WERI-Rb-1 (cell line): ENCODE measurements at regions not wholly inside any gene's neighbourhood (a gene's known extent, or its start where the extent isn't known, plus 50 kb on each side); places are given as distances from the start of the nearest gene placed in this dataset.

Source experiments
- DNase-seq: peaks from one replicate; pipeline ENCODE4 v3.0.0-alpha.2; 2020
- H3K27ac ChIP-seq: fragments of 250-450 bp; sonication (Bioruptor Pico); 2 replicates; pipeline ENCODE4 v1.5.1; 2020; ENCODE audit warnings: mild to moderate bottlenecking, moderate library complexity
- H3K27me3 ChIP-seq: fragments of 250-450 bp; sonication (Bioruptor Pico); 2 replicates; pipeline ENCODE4 v1.5.1; 2021; ENCODE audit warnings: mild to moderate bottlenecking, low read depth, moderate library complexity; ENCODE audit not compliant: insufficient read depth, severe bottlenecking
- H3K36me3 ChIP-seq: fragments of 250-450 bp; sonication (Bioruptor Pico); 2 replicates; pipeline ENCODE4 v1.5.1; 2020; ENCODE audit warnings: mild to moderate bottlenecking, moderate library complexity
- H3K4me3 ChIP-seq: 2 replicates; pipeline ENCODE4 v1.5.1; 2011; ENCODE audit warnings: low read depth, mild to moderate bottlenecking, control low read depth, low read length
- H3K9me3 ChIP-seq: fragments of 250-450 bp; sonication (Bioruptor Pico); 2 replicates; pipeline ENCODE4 v1.5.1; 2021; ENCODE audit warnings: mild to moderate bottlenecking, moderate library complexity; ENCODE audit not compliant: severe bottlenecking
- CTCF ChIP-seq: IDR thresholded peaks from 2 replicates; pipeline ENCODE4 v1.5.1; 2011; ENCODE audit warnings: low read depth, mild to moderate bottlenecking, control low read depth, inconsistent platforms, low read length

- Histone ChIP-seq H3K27ac (no peak overlapping the region), H3K27me3 (no peaks in the 10 kb centered on the region), H3K9me3 (no peaks in the 10 kb centered on the region), H3K4me3 (no peak overlapping the region), H3K36me3 (no peaks in the 10 kb centered on the region)
- peak; percentile 62 for DNase-seq
- peak; percentile 69 for TF ChIP-seq CTCF
These were observed 167.2 kb downstream of the FBXO15 start for GRCh38 chr18:73980289-73980979.

- no peak for DNase-seq
- H3K27ac ChIP-seq, result no peak overlapping the region
- TF ChIP-seq CTCF, result no peak
- H3K9me3 ChIP-seq, result no peaks in the 10 kb centered on the region
- H3K36me3 ChIP-seq, result no peaks in the 10 kb centered on the region
- no peak overlapping the region for H3K4me3 ChIP-seq
- no peaks in the 10 kb centered on the region for H3K27me3 ChIP-seq
These were observed 167.9 kb downstream of the FBXO15 start for GRCh38 chr18:73979742-73980141.

- TF ChIP-seq CTCF, result no peak
- H3K9me3 ChIP-seq, result no peaks in the 10 kb centered on the region
- H3K27me3 ChIP-seq, result no peaks in the 10 kb centered on the region
- H3K4me3 ChIP-seq, result no peak overlapping the region
- H3K27ac ChIP-seq, result no peak overlapping the region
- H3K36me3 ChIP-seq, result no peaks in the 10 kb centered on the region
- DNase-seq, result no peak
These were observed 171.2 kb downstream of the FBXO15 start for GRCh38 chr18:73976433-73976832.

- no peak overlapping the region for H3K27ac ChIP-seq
- no peak for DNase-seq
- H3K36me3 ChIP-seq, result no peaks in the 10 kb centered on the region
- no peak for TF ChIP-seq CTCF
- H3K27me3 ChIP-seq, result no peaks in the 10 kb centered on the region
- H3K9me3 ChIP-seq, result no peaks in the 10 kb centered on the region
- H3K4me3 ChIP-seq, result no peak overlapping the region
These were observed 172.4 kb downstream of the FBXO15 start for GRCh38 chr18:73975266-73975665.

GRCh38 chr18:73973972-73974371 lies 173.7 kb downstream of the FBXO15 start:
- DNase-seq, result no peak
- Histone ChIP-seq H3K4me3 (no peak overlapping the region), H3K27me3 (no peaks in the 10 kb centered on the region), H3K9me3 (no peaks in the 10 kb centered on the region), H3K36me3 (no peaks in the 10 kb centered on the region), H3K27ac (no peak overlapping the region)
- no peak for TF ChIP-seq CTCF

GRCh38 chr18:73966954-73967353 lies 180.7 kb downstream of the FBXO15 start:
- DNase-seq, result no peak
- no peak for TF ChIP-seq CTCF
- no peak overlapping the region for H3K4me3 ChIP-seq
- H3K27me3 ChIP-seq, result no peaks in the 10 kb centered on the region
- no peaks in the 10 kb centered on the region for H3K9me3 ChIP-seq
- no peak overlapping the region for H3K27ac ChIP-seq
- no peaks in the 10 kb centered on the region for H3K36me3 ChIP-seq
